B cell (primary cell): ENCODE measurements at regions not wholly inside any gene's neighbourhood (a gene's known extent, or its start where the extent isn't known, plus 50 kb on each side); places are given as distances from the start of the nearest gene placed in this dataset.

Experiments
- CTCF ChIP-seq: fragments of 200-600 bp; IDR thresholded peaks from one replicate; pipeline ENCODE4 v1.8.0; 2022; ENCODE audit warnings: antibody characterized with exemption, mild to moderate bottlenecking
- EZH2 ChIP-seq: IDR thresholded peaks from 2 replicates; pipeline ENCODE4 v1.6.1; 2012; ENCODE audit warnings: borderline replicate concordance, low read depth, mild to moderate bottlenecking, moderate library complexity, low read length; ENCODE audit not compliant: insufficient read depth, poor library complexity, severe bottlenecking

GRCh38 chr11:15704064-15704463 is 589.3 kb downstream of the INSC start:
- TF ChIP-seq CTCF (no peak), EZH2 (no peak)
